Tibial artery (tissue), 4 donors: ENCODE measurements at regions not wholly inside any gene's neighbourhood (a gene's known extent, or its start where the extent isn't known, plus 50 kb on each side); places are given as distances from the start of the nearest gene placed in this dataset.

Experiments used
- DNase-seq, 2 donors: peaks; one replicate each; pipeline ENCODE4 v3.0.0-alpha.2; 2019
- H3K27ac ChIP-seq, 2 donors: fragments of 200-600 bp; sonication (generic) in 1 of 2; 1 replicate in 1 of 2; 2 replicates in 1 of 2; pipeline ENCODE4 v1.5.1; 2018 to 2019; ENCODE audit warnings: mild to moderate bottlenecking in 1 of 2
- H3K27me3 ChIP-seq, 2 donors: fragments of 200-600 bp; sonication (generic) in 1 of 2; one replicate each; pipeline versions ENCODE4 v1.5.1 to v1.6.0; 2016 to 2019
- H3K36me3 ChIP-seq, 3 donors: fragments of 200-600 bp; sonication (generic) in 2 of 3; one replicate each; pipeline ENCODE4 v1.5.1; 2016 to 2019; ENCODE audit warnings: mild to moderate bottlenecking in 2 of 3
- H3K4me1 ChIP-seq, 4 donors: fragments of 200-600 bp; sonication (generic) in 2 of 4; 1 replicate in 3 of 4; 2 replicates in 1 of 4; pipeline ENCODE4 v1.5.1; 2016 to 2019
- H3K4me3 ChIP-seq, 2 donors: fragments of 200-600 bp; sonication (generic) in 1 of 2; 1 replicate in 1 of 2; 2 replicates in 1 of 2; pipeline ENCODE4 v1.5.1; 2018 to 2019; ENCODE audit warnings: mild to moderate bottlenecking in 2 of 2
- H3K9me3 ChIP-seq, 3 donors: fragments of 200-600 bp; sonication (generic) in 1 of 3; one replicate each; pipeline ENCODE4 v1.5.1; 2016 to 2019
- CTCF ChIP-seq, 2 experiments: fragments of 200-600 bp in 1 of 2; fragments of 450-650 bp in 1 of 2; IDR thresholded peaks; one replicate each; pipeline ENCODE4 v1.5.1; 2017 to 2019; ENCODE audit warnings: antibody characterized with exemption in 2 of 2, mild to moderate bottlenecking in 1 of 2, moderate library complexity in 1 of 2
- intact Hi-C: fragments of 100-400 bp; cut with DNase I; formaldehyde crosslinking; loops from one replicate; pipeline ENCODE4 v1.15.0; 2023; ENCODE audit warnings: low total_unique reads

DNA sequence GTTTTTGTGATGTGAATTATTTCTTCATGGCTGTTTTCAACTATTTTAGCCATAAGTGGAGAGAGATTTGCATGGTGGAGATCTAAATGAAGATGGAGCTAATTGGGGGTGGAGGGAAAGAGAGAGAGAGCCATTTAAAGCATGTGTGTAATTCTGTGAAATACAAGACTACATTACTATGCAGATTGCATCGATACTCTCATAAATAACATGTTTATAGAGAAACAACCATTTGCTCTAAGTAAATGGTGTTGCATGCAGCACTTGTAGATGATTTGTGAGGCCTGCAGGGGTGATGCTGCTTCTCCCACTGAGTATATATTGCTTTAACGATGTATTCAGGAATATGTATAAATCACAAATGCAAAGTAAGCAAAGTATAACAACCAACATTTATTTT, 270.2 kb upstream of the RIOK2 start:
- no peak for TF ChIP-seq CTCF (IDR thresholded peaks at IDR 0.05)
- H3K27me3 ChIP-seq: no peaks in the 10 kb centered on the region
- H3K9me3 ChIP-seq: no peaks in the 10 kb centered on the region
- H3K4me3 ChIP-seq: no peak overlapping the region
- H3K36me3 ChIP-seq: no peaks in the 10 kb centered on the region
- intact Hi-C loops: no loop called here
- no peak overlapping the region for H3K27ac ChIP-seq
- DNase-seq: no peak
- no peaks in the 10 kb centered on the region for H3K4me1 ChIP-seq

DNA sequence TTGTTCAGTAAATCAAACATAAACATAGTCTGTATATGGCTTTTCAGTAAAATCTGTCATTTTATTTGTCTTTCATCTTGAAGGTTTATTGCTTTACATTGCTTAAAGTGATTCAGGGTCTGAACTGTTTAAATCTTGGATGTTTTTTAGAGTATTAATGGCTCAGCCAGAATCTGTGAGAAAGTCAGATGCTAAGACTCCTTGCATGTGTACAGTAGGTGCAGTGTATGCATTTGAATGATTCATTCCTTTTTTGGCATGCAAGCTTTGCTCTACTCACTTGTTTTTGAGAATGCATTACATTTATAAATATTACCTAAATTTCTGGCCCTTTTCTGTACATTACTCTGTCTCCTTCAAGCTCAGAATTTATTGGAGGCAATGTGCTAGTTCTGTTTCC, 271.0 kb upstream of the RIOK2 start:
- Histone ChIP-seq H3K27ac (no peak overlapping the region), H3K27me3 (no peaks in the 10 kb centered on the region), H3K4me3 (no peak overlapping the region), H3K4me1 (no peaks in the 10 kb centered on the region), H3K9me3 (no peaks in the 10 kb centered on the region), H3K36me3 (no peaks in the 10 kb centered on the region)
- intact Hi-C loops: no loop called here
- TF ChIP-seq CTCF (IDR thresholded peaks at IDR 0.05): no peak
- DNase-seq: no peak

DNA sequence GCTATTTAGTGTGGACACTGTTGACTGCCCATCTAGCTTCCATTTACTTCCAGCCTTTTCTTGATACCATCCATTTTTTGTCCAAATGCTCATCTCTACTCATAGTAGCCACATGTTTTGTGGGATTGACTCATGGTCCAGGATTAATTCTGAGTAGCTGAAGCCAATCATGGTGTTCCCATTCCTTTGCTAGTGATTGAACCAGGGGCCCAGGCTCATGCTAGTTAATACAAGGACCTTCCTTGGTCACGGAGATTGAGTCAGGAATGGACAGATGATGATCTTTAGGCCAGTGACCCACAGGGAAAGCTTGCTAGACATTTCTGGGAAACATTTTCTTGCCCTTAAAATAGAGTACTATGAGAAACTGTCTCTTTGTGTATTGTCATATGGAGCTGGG, 272.9 kb upstream of the RIOK2 start:
- Histone ChIP-seq H3K27me3 (no peaks in the 10 kb centered on the region), H3K4me3 (no peak overlapping the region), H3K9me3 (no peaks in the 10 kb centered on the region), H3K4me1 (no peaks in the 10 kb centered on the region), H3K36me3 (no peaks in the 10 kb centered on the region), H3K27ac (no peak overlapping the region)
- intact Hi-C loops: no loop called here
- no peak for DNase-seq
- no peak for TF ChIP-seq CTCF (IDR thresholded peaks at IDR 0.05)

- TF ChIP-seq CTCF (IDR thresholded peaks at IDR 0.05): no peak
- Histone ChIP-seq H3K9me3 (no peaks in the 10 kb centered on the region), H3K4me3 (no peak overlapping the region), H3K4me1 (no peaks in the 10 kb centered on the region), H3K27me3 (no peaks in the 10 kb centered on the region), H3K27ac (no peak overlapping the region), H3K36me3 (no peaks in the 10 kb centered on the region)
- no peak for DNase-seq
- intact Hi-C loops: no loop called here
These were observed 275.8 kb upstream of the RIOK2 start for GRCh38 chr5:97458851-97459250.

DNA sequence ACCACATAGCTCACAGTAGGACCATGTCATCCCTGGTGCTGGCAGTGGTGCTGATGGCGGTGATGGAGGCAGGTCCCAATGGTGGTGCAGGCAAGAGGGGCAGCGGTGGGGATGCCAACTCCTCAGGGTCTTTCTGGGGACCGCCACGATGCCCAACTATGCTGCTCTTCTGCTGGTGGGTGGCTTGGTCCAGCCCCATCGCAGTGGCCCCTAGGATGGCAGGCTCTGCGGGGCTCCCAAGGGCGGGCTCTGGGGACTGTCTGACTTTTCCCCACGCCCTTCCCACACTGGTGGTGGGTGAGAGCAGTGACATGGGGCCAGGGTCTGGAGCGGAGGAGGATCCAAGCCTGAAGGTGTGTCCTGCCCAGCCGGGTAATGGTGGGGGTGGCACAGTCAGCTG, 288.9 kb upstream of the RIOK2 start:
- Histone ChIP-seq H3K4me3 (no peak overlapping the region), H3K36me3 (no peaks in the 10 kb centered on the region), H3K4me1 (no peaks in the 10 kb centered on the region), H3K27me3 (no peaks in the 10 kb centered on the region), H3K9me3 (peaks cover 0 to 16% (median 11%) of the 10 kb centered on the region in 3 donors), H3K27ac (no peak overlapping the region)
- no peak for TF ChIP-seq CTCF (IDR thresholded peaks at IDR 0.05)
- intact Hi-C loops: no loop called here
- DNase-seq: no peak

- no peaks in the 10 kb centered on the region for H3K27me3 ChIP-seq
- intact Hi-C loops: no loop called here
- peaks cover 0 to 4% (median 4%) of the 10 kb centered on the region in 3 donors for H3K9me3 ChIP-seq
- TF ChIP-seq CTCF (IDR thresholded peaks at IDR 0.05): no peak
- H3K4me3 ChIP-seq: no peak overlapping the region
- H3K4me1 ChIP-seq: no peaks in the 10 kb centered on the region
- no peak overlapping the region for H3K27ac ChIP-seq
- DNase-seq: no peak
- H3K36me3 ChIP-seq: no peaks in the 10 kb centered on the region
These were observed 292.8 kb upstream of the RIOK2 start for GRCh38 chr5:97475847-97476246.
